ENCODE measurements at regions not wholly inside any gene's neighbourhood (a gene's known extent, or its start where the extent isn't known, plus 50 kb on each side); places are given as distances from the start of the nearest gene placed in this dataset.

GRCh38 chr3:22632536-22632935 lies 570.6 kb upstream of the UBE2E2 start:
- H3K4me3 ChIP-seq (ENCODE audit: low read depth, low read length), result no peak overlapping the region
- TF ChIP-seq CTCF (IDR thresholded peaks at IDR 0.05; ENCODE audit: control insufficient read depth, extremely low read depth, insufficient read depth), result no peak
- no peak for DNase-seq (ENCODE audit: low read depth)

- no peak for TF ChIP-seq CTCF (IDR thresholded peaks at IDR 0.05; ENCODE audit: control insufficient read depth, extremely low read depth, insufficient read depth)
- no peak overlapping the region for H3K4me3 ChIP-seq (ENCODE audit: low read depth, low read length)
- no peak for DNase-seq (ENCODE audit: low read depth)
Measured at GRCh38 chr3:22634433-22634832, 568.7 kb upstream of the UBE2E2 start.

- no peak overlapping the region for H3K4me3 ChIP-seq (ENCODE audit: low read depth, low read length)
- no peak for DNase-seq (ENCODE audit: low read depth)
- no peak for TF ChIP-seq CTCF (IDR thresholded peaks at IDR 0.05; ENCODE audit: control insufficient read depth, extremely low read depth, insufficient read depth)
Measured at GRCh38 chr3:22659651-22660475, 543.3 kb upstream of the UBE2E2 start.

DNA sequence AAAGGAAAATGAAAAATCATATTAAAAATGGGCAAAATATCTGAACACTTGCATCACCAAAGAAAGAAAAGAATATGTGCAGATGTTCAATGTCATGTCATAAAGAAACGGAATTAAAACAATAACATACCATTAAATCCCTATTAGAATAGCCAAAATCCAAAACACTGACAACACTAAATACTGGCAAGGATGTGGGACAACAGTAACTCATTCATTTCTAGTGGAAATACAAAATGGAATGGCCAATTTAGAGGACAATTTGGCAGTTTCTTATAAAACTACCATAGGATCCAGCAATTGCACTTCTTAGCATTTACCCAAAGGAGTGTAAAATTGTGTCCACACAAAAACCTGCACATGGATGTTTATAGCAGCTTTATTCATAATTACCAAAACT lies 542.5 kb upstream of the UBE2E2 start:
- no peak for DNase-seq (ENCODE audit: low read depth)
- TF ChIP-seq CTCF (IDR thresholded peaks at IDR 0.05; ENCODE audit: control insufficient read depth, extremely low read depth, insufficient read depth), result no peak
- no peak overlapping the region for H3K4me3 ChIP-seq (ENCODE audit: low read depth, low read length)

- DNase-seq (ENCODE audit: low read depth), result no peak
- no peak for TF ChIP-seq CTCF (IDR thresholded peaks at IDR 0.05; ENCODE audit: control insufficient read depth, extremely low read depth, insufficient read depth)
Measured at GRCh38 chr3:22661121-22661700, 541.9 kb upstream of the UBE2E2 start.

GRCh38 chr3:22665528-22665927 lies 537.6 kb upstream of the UBE2E2 start:
- DNase-seq (ENCODE audit: low read depth), result no peak
- TF ChIP-seq CTCF (IDR thresholded peaks at IDR 0.05; ENCODE audit: control insufficient read depth, extremely low read depth, insufficient read depth), result no peak
- H3K4me3 ChIP-seq (ENCODE audit: low read depth, low read length), result no peak overlapping the region

More at GRCh38 chr3:22661121-22661700, 541.9 kb upstream of the UBE2E2 start:
- no peak overlapping the region for H3K4me3 ChIP-seq (ENCODE audit: low read depth, low read length)

All from LNCaP clone FGC (cell line).